Neural cell (in vitro differentiated cells): ENCODE measurements at regions not wholly inside any gene's neighbourhood (a gene's known extent, or its start where the extent isn't known, plus 50 kb on each side); places are given as distances from the start of the nearest gene placed in this dataset.

Experiments used
- H2AFZ ChIP-seq: fragments of 200-600, 300-800 bp; sonication (generic), shearing (Covaris generic); 2 replicates; pipeline ENCODE4 v1.6.0; 2014; ENCODE audit warnings: low read depth, mild to moderate bottlenecking, antibody characterized with exemption, low read length, moderate library complexity
- H3F3A ChIP-seq: fragments of 200-600 bp; shearing (Covaris generic); 2 replicates; pipeline ENCODE4 v1.6.1; 2016; ENCODE audit warnings: mild to moderate bottlenecking, moderate library complexity, mixed read lengths, antibody characterized with exemption, low read length; ENCODE audit not compliant: insufficient read depth, poor library complexity, severe bottlenecking
- H3K27ac ChIP-seq: fragments of 200-600, 300-800 bp; sonication (generic), shearing (Covaris generic); 2 replicates; pipeline ENCODE4 v1.5.1; 2014; ENCODE audit warnings: mild to moderate bottlenecking, low read length, moderate library complexity
- H3K27me3 ChIP-seq: fragments of 300-800, 200-600 bp; sonication (generic), shearing (Covaris generic); 2 replicates; pipeline ENCODE4 v1.6.0; 2014; ENCODE audit warnings: mild to moderate bottlenecking, low read depth, low read length, moderate library complexity; ENCODE audit not compliant: insufficient read depth
- H3K36me3 ChIP-seq: fragments of 300-800, 200-600 bp; sonication (generic), shearing (Covaris generic); 2 replicates; pipeline ENCODE4 v1.5.1; 2014; ENCODE audit warnings: mild to moderate bottlenecking, antibody characterized with exemption, low read length, moderate library complexity; ENCODE audit not compliant: insufficient read depth
- H3K4me2 ChIP-seq: fragments of 300-800, 200-600 bp; sonication (generic), shearing (Covaris generic); 2 replicates; pipeline ENCODE4 v1.6.0; 2014; ENCODE audit warnings: mild to moderate bottlenecking, low read length
- H3K4me3 ChIP-seq: fragments of 300-800, 200-600 bp; sonication (generic), shearing (Covaris generic); 2 replicates; pipeline ENCODE4 v1.5.1; 2014; ENCODE audit warnings: mild to moderate bottlenecking, low read length, moderate library complexity
- H3K79me2 ChIP-seq: fragments of 200-600 bp; shearing (Covaris generic); replicated peaks from 2 replicates; pipeline ENCODE4 v1.6.0; 2014; ENCODE audit warnings: mild to moderate bottlenecking, low read length, moderate library complexity; ENCODE audit not compliant: insufficient read depth
- H3K9ac ChIP-seq: fragments of 300-800, 200-600 bp; sonication (generic), shearing (Covaris generic); 2 replicates; pipeline ENCODE4 v1.6.1; 2016; ENCODE audit warnings: mild to moderate bottlenecking, low read length, mixed read lengths
- H3K9me2 ChIP-seq: fragments of 200-600 bp; shearing (Covaris generic); 2 replicates; pipeline ENCODE4 v1.6.1; 2016; ENCODE audit warnings: mild to moderate bottlenecking, low read length, mixed read lengths; ENCODE audit not compliant: insufficient read depth
- H3K9me3 ChIP-seq: fragments of 200-600, 300-800 bp; sonication (generic), shearing (Covaris generic); 2 replicates; pipeline ENCODE4 v1.6.1; 2016; ENCODE audit warnings: mild to moderate bottlenecking, mixed run types, low read length, moderate library complexity, mixed read lengths
- H4K20me1 ChIP-seq: fragments of 200-600 bp; shearing (Covaris generic); 2 replicates; pipeline ENCODE4 v1.6.1; 2016; ENCODE audit warnings: mild to moderate bottlenecking, mixed run types; ENCODE audit not compliant: insufficient read depth
- CTCF ChIP-seq: fragments of 450-650 bp; IDR thresholded peaks from 2 replicates; pipeline ENCODE4 v1.5.1; 2014; ENCODE audit warnings: antibody characterized with exemption, mild to moderate bottlenecking, moderate library complexity; ENCODE audit not compliant: poor library complexity, severe bottlenecking
- EP300 ChIP-seq: fragments of 450-650 bp; conservative IDR thresholded peaks from 2 replicates; pipeline ENCODE4 v1.6.1; 2014; ENCODE audit warnings: antibody characterized with exemption, mild to moderate bottlenecking, moderate library complexity; ENCODE audit not compliant: poor library complexity, severe bottlenecking
- EZH2 ChIP-seq: fragments of 200-600, 300-800 bp; shearing (Covaris generic), sonication (generic); IDR thresholded peaks from 2 replicates; pipeline ENCODE4 v1.6.1; 2014; ENCODE audit warnings: antibody characterized with exemption, low read length, borderline replicate concordance, mild to moderate bottlenecking; ENCODE audit not compliant: insufficient read depth, poor library complexity, severe bottlenecking
- MXI1 ChIP-seq: fragments of 450-650 bp; conservative IDR thresholded peaks from 2 replicates; pipeline ENCODE4 v1.6.1; 2014; ENCODE audit warnings: antibody characterized with exemption, mild to moderate bottlenecking; ENCODE audit not compliant: poor library complexity, severe bottlenecking
- REST ChIP-seq: IDR thresholded peaks from 2 replicates; pipeline ENCODE4 v1.6.1; 2012; ENCODE audit warnings: borderline replicate concordance
- SMC3 ChIP-seq: fragments of 450-650 bp; conservative IDR thresholded peaks from 2 replicates; pipeline ENCODE4 v1.6.1; 2014; ENCODE audit warnings: antibody characterized with exemption, mild to moderate bottlenecking, moderate library complexity; ENCODE audit not compliant: poor library complexity
- TAF1 ChIP-seq: IDR thresholded peaks from 2 replicates; pipeline ENCODE4 v1.6.1; 2012; ENCODE audit warnings: low read depth

GRCh38 chr5:38752012-38752536 lies 93.7 kb upstream of the OSMR start:
- Histone ChIP-seq H3K9ac (no peak overlapping the region), H2AFZ (no peak overlapping the region)

GRCh38 chr5:38752622-38753021 lies 93.2 kb upstream of the OSMR start:
- TF ChIP-seq REST (no peak), CTCF (no peak), TAF1 (no peak), MXI1 (no peak), SMC3 (no peak)

More at GRCh38 chr5:38752012-38752536, 93.7 kb upstream of the OSMR start:
- no peak for TF ChIP-seq CTCF
- no peak for TF ChIP-seq EZH2
- no peak for TF ChIP-seq TAF1
- no peak for TF ChIP-seq EP300
- TF ChIP-seq REST = no peak
- no peak overlapping the region for H3K27ac ChIP-seq
- H3K79me2 ChIP-seq = no peaks in the 10 kb centered on the region
- no peaks in the 10 kb centered on the region for H3K9me2 ChIP-seq
- no peaks in the 10 kb centered on the region for H3F3A ChIP-seq
- H4K20me1 ChIP-seq = no peaks in the 10 kb centered on the region
- no peak overlapping the region for H3K4me2 ChIP-seq
- H3K36me3 ChIP-seq = no peaks in the 10 kb centered on the region
- no peaks in the 10 kb centered on the region for H3K9me3 ChIP-seq
- H3K27me3 ChIP-seq = no peaks in the 10 kb centered on the region
- H3K4me3 ChIP-seq = no peak overlapping the region

More at GRCh38 chr5:38752622-38753021, 93.2 kb upstream of the OSMR start:
- H3K9me3 ChIP-seq = no peaks in the 10 kb centered on the region
- no peaks in the 10 kb centered on the region for H3K9me2 ChIP-seq
- no peak overlapping the region for H3K9ac ChIP-seq
- H4K20me1 ChIP-seq = no peaks in the 10 kb centered on the region
- no peaks in the 10 kb centered on the region for H3K27me3 ChIP-seq
- H3K79me2 ChIP-seq = no peaks in the 10 kb centered on the region
- H3K27ac ChIP-seq = no peak overlapping the region
- H3K4me2 ChIP-seq = no peak overlapping the region
- no peaks in the 10 kb centered on the region for H3F3A ChIP-seq
- no peaks in the 10 kb centered on the region for H3K36me3 ChIP-seq
- no peak overlapping the region for H2AFZ ChIP-seq
- H3K4me3 ChIP-seq = no peak overlapping the region
